MCF 10A (cell line): ENCODE measurements at regions not wholly inside any gene's neighbourhood (a gene's known extent, or its start where the extent isn't known, plus 50 kb on each side); places are given as distances from the start of the nearest gene placed in this dataset.
"Not testable (repeated sequence)": the region's sequence is repeated elsewhere in the genome, so short reads cannot be mapped to it uniquely, and the experiment has no call there.

ENCODE experiments used
- BruUV-seq: library from RNA; stranded (reverse); fragments of 400-500 nt; replicated peaks from 2 replicates; lab custom pipeline; 2021; lab: Mats Ljungman, UMichigan
- CTCF ChIA-PET: fragments of 300-600 bp; sonication (Branson Sonifier 250); formaldehyde crosslinking; extraction: SDS; loops from one replicate; lab custom pipeline; 2021; ENCODE audit warnings: antibody characterized with exemption, inconsistent platforms; lab: Yijun Ruan, JAX
- POLR2A ChIA-PET: fragments of 300-600, 350-650 bp; sonication (Branson Sonifier 250); formaldehyde crosslinking; extraction: SDS; loops from one replicate; lab custom pipeline; 2020; ENCODE audit warnings: antibody characterized with exemption, inconsistent platforms; lab: Yijun Ruan, JAX
- DNase-seq: peaks from one replicate; pipeline ENCODE4 v3.0.0-alpha.2; 2018; ENCODE audit not compliant: unreplicated experiment
- H3K27ac Mint-ChIP-seq: one replicate; pipeline ENCODE4 v1.8.0; 2022; ENCODE audit warnings: mild to moderate bottlenecking, low read depth, mixed read lengths; ENCODE audit not compliant: unreplicated experiment
- H3K27me3 Mint-ChIP-seq: one replicate; pipeline ENCODE4 v1.8.0; 2022; ENCODE audit warnings: mixed read lengths; ENCODE audit not compliant: insufficient read depth, unreplicated experiment
- H3K36me3 Mint-ChIP-seq: one replicate; pipeline ENCODE4 v1.8.0; 2022; ENCODE audit warnings: mild to moderate bottlenecking, moderate library complexity, mixed read lengths; ENCODE audit not compliant: insufficient read depth, unreplicated experiment
- H3K4me1 Mint-ChIP-seq: one replicate; pipeline ENCODE4 v1.8.0; 2022; ENCODE audit warnings: mixed read lengths; ENCODE audit not compliant: insufficient read depth, unreplicated experiment
- H3K4me3 Mint-ChIP-seq: one replicate; pipeline ENCODE4 v1.8.0; 2022; ENCODE audit warnings: mild to moderate bottlenecking, moderate library complexity, mixed read lengths; ENCODE audit not compliant: unreplicated experiment
- H3K9me3 Mint-ChIP-seq: one replicate; pipeline ENCODE4 v1.8.0; 2022; ENCODE audit warnings: mixed read lengths; ENCODE audit not compliant: unreplicated experiment
- intact Hi-C: fragments of 100-400 bp; cut with micrococcal nuclease; formaldehyde crosslinking; loops from 2 replicates; pipeline ENCODE4 v1.14.1; 2022
- TF ChIP-seq, protein P1 (sequence below): fragments of 200-600 bp; IDR thresholded peaks from one replicate; pipeline ENCODE4 v1.8.0; 2022; ENCODE audit warnings: antibody characterized with exemption, mild to moderate bottlenecking; ENCODE audit not compliant: unreplicated experiment

- TF ChIP-seq, protein P1, sequence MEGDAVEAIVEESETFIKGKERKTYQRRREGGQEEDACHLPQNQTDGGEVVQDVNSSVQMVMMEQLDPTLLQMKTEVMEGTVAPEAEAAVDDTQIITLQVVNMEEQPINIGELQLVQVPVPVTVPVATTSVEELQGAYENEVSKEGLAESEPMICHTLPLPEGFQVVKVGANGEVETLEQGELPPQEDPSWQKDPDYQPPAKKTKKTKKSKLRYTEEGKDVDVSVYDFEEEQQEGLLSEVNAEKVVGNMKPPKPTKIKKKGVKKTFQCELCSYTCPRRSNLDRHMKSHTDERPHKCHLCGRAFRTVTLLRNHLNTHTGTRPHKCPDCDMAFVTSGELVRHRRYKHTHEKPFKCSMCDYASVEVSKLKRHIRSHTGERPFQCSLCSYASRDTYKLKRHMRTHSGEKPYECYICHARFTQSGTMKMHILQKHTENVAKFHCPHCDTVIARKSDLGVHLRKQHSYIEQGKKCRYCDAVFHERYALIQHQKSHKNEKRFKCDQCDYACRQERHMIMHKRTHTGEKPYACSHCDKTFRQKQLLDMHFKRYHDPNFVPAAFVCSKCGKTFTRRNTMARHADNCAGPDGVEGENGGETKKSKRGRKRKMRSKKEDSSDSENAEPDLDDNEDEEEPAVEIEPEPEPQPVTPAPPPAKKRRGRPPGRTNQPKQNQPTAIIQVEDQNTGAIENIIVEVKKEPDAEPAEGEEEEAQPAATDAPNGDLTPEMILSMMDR = peak; percentile 69
- peak; percentile 58 for DNase-seq
- no peak overlapping the region for H3K4me3 Mint-ChIP-seq
- no peaks in the 10 kb centered on the region for H3K36me3 Mint-ChIP-seq
- no peak overlapping the region for H3K27ac Mint-ChIP-seq
- H3K4me1 Mint-ChIP-seq = no peaks in the 10 kb centered on the region
- CTCF ChIA-PET = interaction anchor here (0.5 to 4.7 kb wide), 38 partner anchors 9 to 921 kb away, joined by 3 to 72 read pairs (median 4); no protein-coding TSS in a partner anchor
- POLR2A ChIA-PET = interaction anchor here (0.7 to 0.8 kb wide), 3 partner anchors 137 to 262 kb away, joined by 3 to 4 read pairs (median 4); no protein-coding TSS in a partner anchor
- BruUV-seq = no TSS peak
- H3K9me3 Mint-ChIP-seq = no peaks in the 10 kb centered on the region
- H3K27me3 Mint-ChIP-seq = no peaks in the 10 kb centered on the region
- intact Hi-C loops = loop anchor here (1.0 to 2.0 kb wide), 5 partner anchors 53 to 455 kb away; no protein-coding TSS in a partner anchor
These were observed 175.8 kb downstream of the FOXB1 start for GRCh38 chr15:60179786-60180391.

DNA sequence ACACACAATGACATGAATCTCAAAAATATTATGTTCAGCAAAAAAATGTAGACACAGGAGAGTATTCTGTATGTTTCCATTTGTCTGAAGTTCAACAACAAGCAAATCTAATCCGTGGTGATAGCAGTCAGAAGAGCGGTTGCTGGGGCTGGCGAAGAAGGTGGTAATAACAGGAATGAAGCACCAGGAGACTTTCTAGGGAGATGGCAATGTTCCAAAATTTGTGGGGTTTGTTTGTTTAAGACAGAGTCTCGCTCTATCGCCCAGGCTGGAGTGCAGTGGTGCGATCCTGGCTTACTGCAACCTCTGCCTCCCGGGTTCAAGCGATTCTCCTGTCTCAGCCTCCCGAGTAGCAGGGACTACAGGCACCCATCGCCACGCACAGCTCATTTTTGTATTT, 177.8 kb downstream of the FOXB1 start:
- not testable (repeated sequence) for H3K36me3 Mint-ChIP-seq, H3K27ac Mint-ChIP-seq, BruUV-seq, H3K9me3 Mint-ChIP-seq, DNase-seq, H3K27me3 Mint-ChIP-seq, H3K4me1 Mint-ChIP-seq, H3K4me3 Mint-ChIP-seq
- ChIA-PET POLR2A (interaction anchor here (0.7 kb wide), 1 partner anchor 439 kb away, joined by 3 read pairs; no protein-coding TSS in a partner anchor), CTCF (interaction anchor here (0.7 to 3.8 kb wide), 5 partner anchors 54 to 323 kb away, joined by 3 to 36 read pairs (median 9); no protein-coding TSS in a partner anchor)
- intact Hi-C loops = loop anchor here (2.0 kb wide), 1 partner anchor 457 kb away; no protein-coding TSS in a partner anchor

DNA sequence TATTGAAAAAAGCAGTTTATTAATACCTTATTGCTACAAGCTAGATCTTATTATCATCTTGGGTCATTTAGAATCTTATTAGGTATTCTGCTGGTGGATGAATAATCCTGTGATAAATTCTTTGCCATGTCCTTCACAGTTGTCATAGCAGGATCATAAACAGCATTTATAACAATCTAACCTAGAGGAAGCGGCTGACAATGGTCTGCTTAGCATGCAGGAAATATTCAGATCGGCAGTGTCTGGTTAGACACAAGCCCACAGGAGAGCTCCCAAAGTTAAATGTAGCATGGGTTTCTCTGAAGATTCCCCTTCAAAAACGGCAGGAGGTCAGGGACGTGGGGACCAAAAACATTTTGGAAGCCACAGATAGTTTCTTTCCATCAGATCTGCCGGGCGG, 179.3 kb downstream of the FOXB1 start:
- CTCF ChIA-PET = interaction anchor here (0.7 to 2.6 kb wide), 3 partner anchors 16 to 265 kb away, joined by 3 to 15 read pairs (median 12); no protein-coding TSS in a partner anchor
- H3K9me3 Mint-ChIP-seq = no peaks in the 10 kb centered on the region
- DNase-seq = no peak
- TF ChIP-seq, protein P1 = no peak
- intact Hi-C loops = no loop called here
- H3K4me1 Mint-ChIP-seq = no peaks in the 10 kb centered on the region
- no peaks in the 10 kb centered on the region for H3K36me3 Mint-ChIP-seq
- no peak overlapping the region for H3K4me3 Mint-ChIP-seq
- POLR2A ChIA-PET = no interaction called here
- no peak overlapping the region for H3K27ac Mint-ChIP-seq
- no peaks in the 10 kb centered on the region for H3K27me3 Mint-ChIP-seq
- BruUV-seq = no TSS peak

- no TSS peak for BruUV-seq
These were observed 180.5 kb downstream of the FOXB1 start for GRCh38 chr15:60184579-60184978.

More at GRCh38 chr15:60184579-60184978, 180.5 kb downstream of the FOXB1 start:
- Mint-ChIP-seq H3K4me3 (no peak overlapping the region), H3K27ac (no peak overlapping the region), H3K4me1 (no peaks in the 10 kb centered on the region), H3K27me3 (no peaks in the 10 kb centered on the region), H3K36me3 (no peaks in the 10 kb centered on the region), H3K9me3 (no peaks in the 10 kb centered on the region)
- ChIA-PET POLR2A (interaction anchor here (0.6 to 1.4 kb wide), 2 partner anchors 11 to 13 kb away, joined by 4 read pairs; no protein-coding TSS in a partner anchor), CTCF (interaction anchor here (0.8 to 2.6 kb wide), 4 partner anchors 51 to 493 kb away, joined by 3 to 15 read pairs (median 5); no protein-coding TSS in a partner anchor)
- peak; percentile 38 for DNase-seq
- TF ChIP-seq, protein P1 = no peak
- intact Hi-C loops = no loop called here
